ENCODE measurements at regions not wholly inside any gene's neighbourhood (a gene's known extent, or its start where the extent isn't known, plus 50 kb on each side); places are given as distances from the start of the nearest gene placed in this dataset.

GRCh38 chrX:7787714-7788113 is 55.3 kb upstream of the VCX start:
- TF ChIP-seq, protein P1, sequence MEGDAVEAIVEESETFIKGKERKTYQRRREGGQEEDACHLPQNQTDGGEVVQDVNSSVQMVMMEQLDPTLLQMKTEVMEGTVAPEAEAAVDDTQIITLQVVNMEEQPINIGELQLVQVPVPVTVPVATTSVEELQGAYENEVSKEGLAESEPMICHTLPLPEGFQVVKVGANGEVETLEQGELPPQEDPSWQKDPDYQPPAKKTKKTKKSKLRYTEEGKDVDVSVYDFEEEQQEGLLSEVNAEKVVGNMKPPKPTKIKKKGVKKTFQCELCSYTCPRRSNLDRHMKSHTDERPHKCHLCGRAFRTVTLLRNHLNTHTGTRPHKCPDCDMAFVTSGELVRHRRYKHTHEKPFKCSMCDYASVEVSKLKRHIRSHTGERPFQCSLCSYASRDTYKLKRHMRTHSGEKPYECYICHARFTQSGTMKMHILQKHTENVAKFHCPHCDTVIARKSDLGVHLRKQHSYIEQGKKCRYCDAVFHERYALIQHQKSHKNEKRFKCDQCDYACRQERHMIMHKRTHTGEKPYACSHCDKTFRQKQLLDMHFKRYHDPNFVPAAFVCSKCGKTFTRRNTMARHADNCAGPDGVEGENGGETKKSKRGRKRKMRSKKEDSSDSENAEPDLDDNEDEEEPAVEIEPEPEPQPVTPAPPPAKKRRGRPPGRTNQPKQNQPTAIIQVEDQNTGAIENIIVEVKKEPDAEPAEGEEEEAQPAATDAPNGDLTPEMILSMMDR (IDR thresholded peaks at IDR 0.05; ENCODE audit: poor library complexity, severe bottlenecking), result no peak
- TF ChIP-seq POLR2AphosphoS5 (IDR thresholded peaks at IDR 0.05) (no peak), RAD21 (conservative IDR thresholded peaks at IDR 0.05) (no peak)

Measured in neural cell (in vitro differentiated cells).